CD4-positive, alpha-beta T cell (primary cell): ENCODE measurements at regions not wholly inside any gene's neighbourhood (a gene's known extent, or its start where the extent isn't known, plus 50 kb on each side); places are given as distances from the start of the nearest gene placed in this dataset.

ENCODE experiments used
- ATAC-seq: fragments of 200-7000 bp; cut with Tn5 transposase; one replicate; pipeline ENCODE4 v1.10.0; 2022; ENCODE audit warnings: mild to moderate bottlenecking; ENCODE audit not compliant: poor library complexity
- CTCF ChIA-PET: fragments of 350-600 bp; sonication (Branson Sonifier 250); formaldehyde crosslinking; loops from one replicate; lab custom pipeline; 2021; ENCODE audit warnings: antibody characterized with exemption, inconsistent platforms; lab: Charles Lee
- POLR2A ChIA-PET: fragments of 350-600 bp; sonication (Branson Sonifier 250); formaldehyde crosslinking; loops from one replicate; lab custom pipeline; 2021; ENCODE audit warnings: antibody characterized with exemption, inconsistent platforms; lab: Charles Lee
- DNase-seq, 14 experiments: peaks; one replicate each; pipeline ENCODE4 v3.0.0-alpha.2; 2013 to 2020; ENCODE audit warnings: mixed read lengths in 2 of 14
- H3K27ac ChIP-seq, 2 donors: one replicate each; pipeline versions ENCODE4 v1.5.1 to v1.7.0; 2013; ENCODE audit warnings: low read length in 2 of 2, low read depth in 1 of 2, mild to moderate bottlenecking in 1 of 2
- H3K27me3 ChIP-seq, 2 experiments: 1 replicate in 1 of 2; 2 replicates in 1 of 2; pipeline versions ENCODE4 v1.6.1 to v1.7.0; 2013; ENCODE audit warnings: low read length in 2 of 2, control low read depth in 1 of 2, mild to moderate bottlenecking in 1 of 2, moderate library complexity in 1 of 2; ENCODE audit not compliant: insufficient read depth in 2 of 2, control insufficient read depth in 1 of 2
- H3K36me3 ChIP-seq: one replicate; pipeline ENCODE4 v1.6.1; 2013; ENCODE audit warnings: low read length, control low read depth; ENCODE audit not compliant: insufficient read depth
- H3K4me1 ChIP-seq: one replicate; pipeline ENCODE4 v1.6.1; 2013; ENCODE audit warnings: low read length, control low read depth; ENCODE audit not compliant: insufficient read depth
- H3K4me3 ChIP-seq: one replicate; pipeline ENCODE4 v1.5.1; 2013; ENCODE audit warnings: mild to moderate bottlenecking, low read length, moderate library complexity
- H3K9me3 ChIP-seq, 2 experiments: 1 replicate in 1 of 2; 2 replicates in 1 of 2; pipeline versions ENCODE4 v1.6.1 to v1.7.0; 2013; ENCODE audit warnings: low read length in 2 of 2, mild to moderate bottlenecking in 2 of 2, control low read depth in 1 of 2, moderate library complexity in 1 of 2; ENCODE audit not compliant: control insufficient read depth in 1 of 2, insufficient read depth in 1 of 2
- H3K27ac Mint-ChIP-seq: one replicate; pipeline ENCODE4 v1.8.0; 2020; ENCODE audit warnings: mixed read lengths
- H3K27me3 Mint-ChIP-seq: one replicate; pipeline ENCODE4 v1.8.0; 2021; ENCODE audit warnings: mixed read lengths
- H3K36me3 Mint-ChIP-seq: one replicate; pipeline ENCODE4 v1.8.0; 2021; ENCODE audit warnings: low read depth, mixed read lengths
- H3K4me1 Mint-ChIP-seq: one replicate; pipeline ENCODE4 v1.8.0; 2021; ENCODE audit warnings: low read depth, mixed read lengths
- H3K4me3 Mint-ChIP-seq: one replicate; pipeline ENCODE4 v1.8.0; 2020; ENCODE audit warnings: mild to moderate bottlenecking, mixed read lengths
- H3K9me3 Mint-ChIP-seq: one replicate; pipeline ENCODE4 v1.8.0; 2020; ENCODE audit warnings: mixed read lengths
- intact Hi-C, 2 experiments: fragments of 100-400 bp; cut with DNase I in 1 of 2; cut with micrococcal nuclease in 1 of 2; formaldehyde crosslinking; loops; one replicate each; pipeline versions ENCODE4 v1.15.1 to v1.9.0; 2023 to 2025; cut with DNase I, micrococcal nuclease
- TF ChIP-seq, protein P1 (sequence below): fragments of 200-600 bp; IDR thresholded peaks from one replicate; pipeline ENCODE4 v1.8.0; 2022; ENCODE audit warnings: antibody characterized with exemption, mild to moderate bottlenecking

DNA sequence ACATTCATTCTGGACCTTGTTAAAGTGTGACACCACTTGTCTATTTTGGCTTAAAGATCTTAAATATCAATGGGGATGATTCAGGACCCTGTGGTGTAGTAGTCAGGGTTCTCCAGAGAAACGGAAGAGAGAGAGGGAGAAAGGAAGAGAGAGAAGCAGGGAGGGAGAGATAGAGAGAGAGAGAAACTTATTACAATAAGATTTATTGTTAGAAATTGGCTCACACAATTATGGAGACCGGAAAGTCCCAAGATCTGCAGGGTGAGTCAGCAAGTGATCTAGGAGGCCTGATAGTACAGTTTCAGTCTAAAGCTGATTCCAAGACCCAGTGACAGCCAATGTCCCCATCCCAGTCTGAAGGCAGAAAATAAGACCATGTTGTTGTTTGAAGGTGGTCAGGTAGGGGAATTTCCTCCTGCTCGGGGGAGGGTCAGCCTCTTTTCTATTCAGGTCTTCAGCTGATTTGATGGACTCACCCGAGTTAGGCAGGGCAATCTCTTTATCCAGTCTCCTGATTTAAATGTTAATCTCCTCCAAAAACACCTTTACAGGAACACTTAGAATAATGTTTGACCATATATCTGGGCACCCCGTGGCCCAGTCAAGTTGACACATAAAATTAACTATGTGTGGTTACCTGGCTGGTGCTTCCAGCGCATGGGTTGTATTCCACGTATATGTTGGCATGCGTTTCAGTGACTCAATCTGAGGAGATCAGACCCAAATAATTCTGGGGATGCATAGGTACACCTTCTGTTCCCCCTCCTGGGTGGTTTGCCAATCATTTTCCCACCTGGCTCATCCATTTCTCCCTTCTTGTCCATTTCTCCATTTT lies 1350.5 kb downstream of the TBC1D22A start:
- no peaks in the 10 kb centered on the region for H3K27me3 ChIP-seq
- ATAC-seq: no peak
- Mint-ChIP-seq H3K4me3 (no peak overlapping the region), H3K27me3 (peaks cover 12% of the 10 kb centered on the region), H3K9me3 (peaks cover 8% of the 10 kb centered on the region), H3K36me3 (no peaks in the 10 kb centered on the region), H3K4me1 (no peaks in the 10 kb centered on the region), H3K27ac (no peak overlapping the region)
- POLR2A ChIA-PET: no interaction called here
- intact Hi-C loops: no loop called here
- H3K27ac ChIP-seq: no peak overlapping the region
- H3K9me3 ChIP-seq: peaks cover 7% of the 10 kb centered on the region in 2 experiments
- H3K36me3 ChIP-seq: no peaks in the 10 kb centered on the region
- no peak for DNase-seq
- no peaks in the 10 kb centered on the region for H3K4me1 ChIP-seq
- H3K4me3 ChIP-seq: no peak overlapping the region
- TF ChIP-seq, protein P1, sequence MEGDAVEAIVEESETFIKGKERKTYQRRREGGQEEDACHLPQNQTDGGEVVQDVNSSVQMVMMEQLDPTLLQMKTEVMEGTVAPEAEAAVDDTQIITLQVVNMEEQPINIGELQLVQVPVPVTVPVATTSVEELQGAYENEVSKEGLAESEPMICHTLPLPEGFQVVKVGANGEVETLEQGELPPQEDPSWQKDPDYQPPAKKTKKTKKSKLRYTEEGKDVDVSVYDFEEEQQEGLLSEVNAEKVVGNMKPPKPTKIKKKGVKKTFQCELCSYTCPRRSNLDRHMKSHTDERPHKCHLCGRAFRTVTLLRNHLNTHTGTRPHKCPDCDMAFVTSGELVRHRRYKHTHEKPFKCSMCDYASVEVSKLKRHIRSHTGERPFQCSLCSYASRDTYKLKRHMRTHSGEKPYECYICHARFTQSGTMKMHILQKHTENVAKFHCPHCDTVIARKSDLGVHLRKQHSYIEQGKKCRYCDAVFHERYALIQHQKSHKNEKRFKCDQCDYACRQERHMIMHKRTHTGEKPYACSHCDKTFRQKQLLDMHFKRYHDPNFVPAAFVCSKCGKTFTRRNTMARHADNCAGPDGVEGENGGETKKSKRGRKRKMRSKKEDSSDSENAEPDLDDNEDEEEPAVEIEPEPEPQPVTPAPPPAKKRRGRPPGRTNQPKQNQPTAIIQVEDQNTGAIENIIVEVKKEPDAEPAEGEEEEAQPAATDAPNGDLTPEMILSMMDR: no peak
- CTCF ChIA-PET: interaction anchor here (0.9 kb wide), 1 partner anchor 9 kb away, joined by 3 read pairs; no protein-coding TSS in a partner anchor

DNA sequence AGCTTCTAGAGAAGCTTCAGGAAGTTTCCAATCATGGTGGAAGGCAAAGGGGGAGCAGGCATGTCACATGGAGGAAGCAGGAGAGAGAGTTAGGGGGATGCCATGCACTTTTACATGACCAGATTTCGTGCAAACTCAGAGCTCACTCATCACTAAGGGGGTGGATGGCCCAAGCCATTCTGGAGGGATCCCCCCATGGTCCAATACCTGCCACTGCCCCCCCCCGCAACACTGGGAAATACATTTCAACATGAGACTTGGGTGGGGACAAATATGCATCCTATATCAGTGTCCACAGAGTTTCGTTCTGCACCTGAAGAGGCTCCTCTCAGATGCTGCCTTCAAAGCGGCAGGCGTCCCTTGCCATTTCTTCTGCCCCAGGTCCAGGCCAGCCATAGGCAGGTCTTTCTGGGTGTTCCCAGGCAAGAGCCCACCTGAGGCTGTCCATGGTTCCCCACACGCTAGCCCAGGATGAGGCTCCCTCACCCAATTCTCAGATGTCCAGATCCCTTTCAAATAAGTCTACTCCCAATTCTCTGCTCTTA lies 1344.3 kb downstream of the TBC1D22A start:
- H3K9me3 Mint-ChIP-seq: peaks cover 8% of the 10 kb centered on the region
- intact Hi-C loops: no loop called here
- no peak for DNase-seq
- no peak for ATAC-seq
- no peaks in the 10 kb centered on the region for H3K36me3 Mint-ChIP-seq
- TF ChIP-seq, protein P1: no peak
- Histone ChIP-seq H3K4me1 (no peaks in the 10 kb centered on the region), H3K27ac (no peak overlapping the region), H3K4me3 (no peak overlapping the region), H3K9me3 (peaks cover 7 to 9% of the 10 kb centered on the region in 2 experiments), H3K36me3 (no peaks in the 10 kb centered on the region), H3K27me3 (no peaks in the 10 kb centered on the region)
- H3K27ac Mint-ChIP-seq: no peak overlapping the region
- CTCF ChIA-PET: no interaction called here
- POLR2A ChIA-PET: no interaction called here
- peaks cover 8% of the 10 kb centered on the region for H3K27me3 Mint-ChIP-seq
- H3K4me1 Mint-ChIP-seq: no peaks in the 10 kb centered on the region
- H3K4me3 Mint-ChIP-seq: no peak overlapping the region

DNA sequence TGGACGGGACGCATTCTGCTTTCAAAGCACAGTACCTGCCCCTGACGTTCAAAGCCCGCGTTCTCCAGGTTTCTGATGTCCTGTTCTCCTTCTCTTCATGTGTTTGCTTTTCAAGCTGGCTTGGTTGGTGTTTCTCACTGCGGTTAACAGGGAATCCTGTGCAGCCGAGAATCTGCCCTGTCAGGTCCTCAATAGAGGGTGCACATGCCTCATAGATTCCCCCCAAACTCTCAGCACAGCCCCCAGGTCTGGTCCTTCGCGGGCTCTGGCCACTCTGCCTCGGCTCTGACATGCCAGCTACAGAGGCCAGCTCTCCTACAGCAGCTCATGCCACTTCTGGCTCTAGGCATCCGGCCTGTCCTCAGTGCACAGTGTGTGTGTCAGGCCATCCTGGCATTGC lies 1343.8 kb downstream of the TBC1D22A start:
- no peaks in the 10 kb centered on the region for H3K36me3 ChIP-seq
- H3K27ac ChIP-seq: no peak overlapping the region
- POLR2A ChIA-PET: no interaction called here
- ATAC-seq: no peak
- Mint-ChIP-seq H3K4me1 (no peaks in the 10 kb centered on the region), H3K27ac (no peak overlapping the region), H3K27me3 (peaks cover 8% of the 10 kb centered on the region), H3K36me3 (no peaks in the 10 kb centered on the region), H3K4me3 (no peak overlapping the region), H3K9me3 (peaks cover 8% of the 10 kb centered on the region)
- DNase-seq: no peak
- TF ChIP-seq, protein P1: no peak
- intact Hi-C loops: no loop called here
- no peaks in the 10 kb centered on the region for H3K27me3 ChIP-seq
- CTCF ChIA-PET: no interaction called here
- no peaks in the 10 kb centered on the region for H3K4me1 ChIP-seq
- peaks cover 7 to 12% of the 10 kb centered on the region in 2 experiments for H3K9me3 ChIP-seq
- no peak overlapping the region for H3K4me3 ChIP-seq
